ENCODE measurements at regions not wholly inside any gene's neighbourhood (a gene's known extent, or its start where the extent isn't known, plus 50 kb on each side); places are given as distances from the start of the nearest gene placed in this dataset.

GRCh38 chr2:128768041-128768440, 449.4 kb upstream of the HS6ST1 start:
- Histone ChIP-seq H3K27ac (no peak overlapping the region), H3K27me3 (no peaks in the 10 kb centered on the region), H3K9me3 (no peaks in the 10 kb centered on the region), H3K4me1 (no peaks in the 10 kb centered on the region), H3K4me3 (no peak overlapping the region), H3K36me3 (replicated peaks in 1 of 2; ENCODE audit: insufficient read depth in 1 of 2, low read depth in 2 of 2) (no peaks in the 10 kb centered on the region)
- intact Hi-C loops (cut with DNase I): no loop called here
- ATAC-seq (no peak), DNase-seq (no peak)
- no peak for TF ChIP-seq CTCF (IDR thresholded peaks at IDR 0.05)
- no peak for TF ChIP-seq POLR2A (IDR thresholded peaks at IDR 0.05)
- WGBS, 2 donors: 62 to 71% methylated on average over 1 of the region's 1 CpG

- WGBS, 2 donors: 88 to 95% methylated on average over 7 of the region's 7 CpGs
- peaks cover 5% of the 10 kb centered on the region for H3K4me1 ChIP-seq
- H3K27me3 ChIP-seq: no peaks in the 10 kb centered on the region
- no peak overlapping the region for H3K27ac ChIP-seq
- TF ChIP-seq POLR2A (IDR thresholded peaks at IDR 0.05) (no peak), CTCF (IDR thresholded peaks at IDR 0.05) (no peak)
- H3K36me3 ChIP-seq (replicated peaks in 1 of 2; ENCODE audit: insufficient read depth in 1 of 2, low read depth in 2 of 2): no peaks in the 10 kb centered on the region
- intact Hi-C loops (cut with DNase I): no loop called here
- ATAC-seq (no peak), DNase-seq (peak in 1 of 4 donors; percentile 6)
- no peak overlapping the region for H3K4me3 ChIP-seq
- H3K9me3 ChIP-seq: no peaks in the 10 kb centered on the region
Observed at GRCh38 chr2:128769457-128770142, 450.9 kb upstream of the HS6ST1 start.

- no peak for ATAC-seq
- intact Hi-C loops (cut with DNase I): no loop called here
- peak in 1 of 4 donors; percentile 5 for DNase-seq
Observed at GRCh38 chr2:128770143-128771085, 451.7 kb upstream of the HS6ST1 start.

GRCh38 chr2:128771401-128771800, 452.7 kb upstream of the HS6ST1 start:
- no peaks in the 10 kb centered on the region for H3K27me3 ChIP-seq
- no peak overlapping the region for H3K27ac ChIP-seq
- TF ChIP-seq POLR2A (IDR thresholded peaks at IDR 0.05): no peak
- no peak for TF ChIP-seq CTCF (IDR thresholded peaks at IDR 0.05)
- H3K4me1 ChIP-seq: peaks cover 10% of the 10 kb centered on the region
- intact Hi-C loops (cut with DNase I): no loop called here
- WGBS, 2 donors: 70 to 77% methylated on average over 2 of the region's 2 CpGs
- H3K9me3 ChIP-seq: no peaks in the 10 kb centered on the region
- DNase-seq: no peak
- no peaks in the 10 kb centered on the region for H3K36me3 ChIP-seq (replicated peaks in 1 of 2; ENCODE audit: insufficient read depth in 1 of 2, low read depth in 2 of 2)
- no peak for ATAC-seq
- no peak overlapping the region for H3K4me3 ChIP-seq

More at GRCh38 chr2:128770143-128771085, 451.7 kb upstream of the HS6ST1 start:
- 90 to 95% methylated on average over 15 to 18 of the region's 18 CpGs for WGBS, 2 donors
- TF ChIP-seq CTCF (IDR thresholded peaks at IDR 0.05) (no peak), POLR2A (IDR thresholded peaks at IDR 0.05) (no peak)
- Histone ChIP-seq H3K27me3 (no peaks in the 10 kb centered on the region), H3K4me3 (no peak overlapping the region), H3K9me3 (no peaks in the 10 kb centered on the region), H3K4me1 (peaks cover 10% of the 10 kb centered on the region), H3K36me3 (replicated peaks in 1 of 2; ENCODE audit: insufficient read depth in 1 of 2, low read depth in 2 of 2) (no peaks in the 10 kb centered on the region), H3K27ac (no peak overlapping the region)
